AG08396 (cell line): ENCODE measurements at regions not wholly inside any gene's neighbourhood (a gene's known extent, or its start where the extent isn't known, plus 50 kb on each side); places are given as distances from the start of the nearest gene placed in this dataset.
"Not testable (repeated sequence)": the region's sequence is repeated elsewhere in the genome, so short reads cannot be mapped to it uniquely, and the experiment has no call there.

Experiments
- DNase-seq: peaks from one replicate; pipeline ENCODE4 v3.0.0; 2012; ENCODE audit warnings: low spot score, mixed read lengths

DNA sequence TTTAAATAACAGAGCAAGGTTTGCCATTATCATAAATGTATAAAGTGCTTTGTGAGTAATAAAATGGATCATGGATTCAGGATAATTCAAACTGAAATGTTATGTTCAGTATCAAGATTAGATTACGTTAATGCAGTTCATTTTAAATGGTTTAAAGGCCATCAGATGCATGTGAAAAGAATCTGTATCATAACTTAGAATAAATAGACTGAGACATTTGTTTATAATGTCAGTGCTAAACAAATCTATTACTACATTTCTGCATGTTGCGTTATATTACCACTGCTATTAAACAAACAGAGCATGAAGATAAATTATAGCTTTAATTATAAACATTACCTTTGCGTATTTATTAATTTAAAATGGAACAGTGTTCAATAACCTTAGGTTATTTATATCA lies 160.2 kb downstream of the TOX3 start:
- DNase-seq: no peak

GRCh38 chr16:52384378-52384777 lies 162.6 kb downstream of the TOX3 start:
- DNase-seq: no peak

GRCh38 chr16:52383640-52384292 lies 163.2 kb downstream of the TOX3 start:
- DNase-seq: no peak

GRCh38 chr16:52383119-52383518 lies 163.8 kb downstream of the TOX3 start:
- no peak for DNase-seq

- no peak for DNase-seq
Measured at GRCh38 chr16:52379551-52379950, 167.4 kb downstream of the TOX3 start.

DNA sequence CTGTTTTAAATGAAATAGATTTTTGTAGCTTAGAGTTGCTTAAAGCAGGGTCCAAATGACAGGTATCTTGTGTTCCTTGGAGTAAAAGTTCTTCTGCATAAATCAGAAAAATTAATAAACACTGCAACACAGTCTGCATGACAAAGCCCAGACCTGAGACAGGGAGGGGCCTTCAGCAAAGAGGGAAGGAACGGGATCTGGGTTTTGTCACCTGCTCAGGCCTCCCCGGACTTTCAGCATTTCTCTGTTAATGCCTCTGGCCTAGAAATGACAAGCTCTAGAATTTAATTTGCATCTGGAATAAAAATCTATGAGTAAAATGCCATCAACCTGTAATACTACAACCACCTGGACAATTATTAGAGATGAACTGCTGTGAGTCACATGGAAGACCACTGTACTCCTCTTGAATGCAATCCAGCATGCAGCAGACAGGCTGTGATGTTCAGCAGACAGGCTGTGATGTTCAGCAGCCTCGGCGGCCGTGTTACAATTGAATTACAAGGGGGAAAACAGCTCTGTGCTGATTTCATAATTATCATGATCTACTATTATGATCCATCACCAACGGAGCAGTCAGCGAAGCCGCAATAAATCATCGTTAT lies 170.2 kb downstream of the TOX3 start:
- no peak for DNase-seq

GRCh38 chr16:52372313-52372712 lies 174.6 kb downstream of the TOX3 start:
- DNase-seq: no peak

- no peak for DNase-seq
Measured at GRCh38 chr16:52368859-52369258, 178.1 kb downstream of the TOX3 start.

DNA sequence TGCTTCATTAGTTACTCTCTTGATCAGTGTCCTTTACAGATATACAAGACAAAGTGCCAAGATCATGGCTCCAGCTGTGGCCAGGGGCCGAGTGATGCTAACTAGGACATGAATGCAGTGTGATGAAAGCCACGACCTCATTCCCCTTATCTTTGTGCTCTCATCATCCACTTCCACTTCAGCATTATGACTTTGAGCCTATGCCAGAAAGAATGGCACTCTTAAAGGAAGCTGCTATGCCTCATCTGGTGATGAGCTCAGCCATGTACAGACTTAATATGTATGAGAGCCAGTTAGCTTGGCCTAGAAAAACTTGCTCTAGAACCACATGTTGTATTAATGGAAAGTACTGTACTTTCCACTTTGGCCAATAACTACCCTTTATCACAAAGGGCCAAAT lies 179.1 kb downstream of the TOX3 start:
- no peak for DNase-seq

DNA sequence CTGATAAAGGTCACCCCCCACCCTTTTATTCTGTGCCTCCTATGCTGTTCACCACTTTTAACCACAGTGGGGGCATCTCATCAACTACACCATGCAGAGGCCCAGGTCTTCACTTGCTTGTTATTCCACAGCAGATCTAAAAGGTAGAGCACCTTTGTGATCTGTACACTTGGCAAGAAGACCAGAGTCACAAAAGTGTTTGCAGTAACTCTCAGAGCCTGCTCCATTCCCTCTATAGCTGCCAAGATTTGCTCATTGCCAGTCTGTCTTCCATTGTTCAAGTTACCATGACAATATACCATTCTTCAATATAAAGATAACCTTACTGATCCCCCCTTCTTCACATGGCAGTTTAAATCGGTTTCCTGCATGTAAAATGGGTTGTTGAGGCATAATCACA lies 180.0 kb downstream of the TOX3 start:
- DNase-seq: no peak

- no peak for DNase-seq
Measured at GRCh38 chr16:52364500-52364899, 182.4 kb downstream of the TOX3 start.

DNA sequence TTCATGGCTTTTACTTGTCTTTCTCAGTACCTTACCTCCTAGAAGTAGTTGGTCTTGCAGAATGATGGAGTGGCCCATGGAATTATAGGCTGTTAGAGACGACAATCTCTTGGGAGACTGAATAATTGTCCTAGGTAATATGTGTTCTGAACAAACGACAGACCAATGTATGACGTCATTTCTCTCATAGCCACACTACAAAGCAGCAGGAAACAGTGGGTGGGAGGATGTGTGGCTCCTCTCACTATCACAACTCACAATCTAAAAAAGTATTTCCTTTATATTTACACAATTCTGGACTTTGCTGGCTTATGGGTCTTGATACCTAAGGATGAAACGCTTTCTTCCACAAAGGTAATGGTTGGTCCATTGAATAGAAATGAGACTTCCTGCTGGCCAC lies 183.9 kb downstream of the TOX3 start:
- no peak for DNase-seq

DNA sequence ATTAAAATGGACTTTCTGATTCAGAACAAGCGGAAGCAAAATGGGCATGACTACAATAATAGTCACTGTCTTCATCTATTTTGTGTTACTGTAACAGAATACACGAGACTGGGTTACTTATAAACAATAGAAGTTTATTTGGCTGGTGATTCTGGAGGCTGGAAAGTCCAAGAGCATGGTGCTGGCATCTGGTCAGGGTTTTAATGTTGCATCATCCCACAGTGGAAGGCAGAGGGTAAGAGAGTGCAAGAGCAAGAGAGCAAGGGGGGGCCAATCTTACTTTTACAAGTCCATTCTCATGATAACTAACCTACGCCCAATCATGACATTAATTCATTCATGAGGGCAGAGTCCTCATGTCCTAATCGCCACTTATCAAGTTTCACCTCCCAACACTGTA lies 189.2 kb downstream of the TOX3 start:
- DNase-seq: no peak

GRCh38 chr16:52353249-52353648 lies 193.7 kb downstream of the TOX3 start:
- DNase-seq: no peak

- no peak for DNase-seq
Measured at GRCh38 chr16:52351451-52351850, 195.5 kb downstream of the TOX3 start.

DNA sequence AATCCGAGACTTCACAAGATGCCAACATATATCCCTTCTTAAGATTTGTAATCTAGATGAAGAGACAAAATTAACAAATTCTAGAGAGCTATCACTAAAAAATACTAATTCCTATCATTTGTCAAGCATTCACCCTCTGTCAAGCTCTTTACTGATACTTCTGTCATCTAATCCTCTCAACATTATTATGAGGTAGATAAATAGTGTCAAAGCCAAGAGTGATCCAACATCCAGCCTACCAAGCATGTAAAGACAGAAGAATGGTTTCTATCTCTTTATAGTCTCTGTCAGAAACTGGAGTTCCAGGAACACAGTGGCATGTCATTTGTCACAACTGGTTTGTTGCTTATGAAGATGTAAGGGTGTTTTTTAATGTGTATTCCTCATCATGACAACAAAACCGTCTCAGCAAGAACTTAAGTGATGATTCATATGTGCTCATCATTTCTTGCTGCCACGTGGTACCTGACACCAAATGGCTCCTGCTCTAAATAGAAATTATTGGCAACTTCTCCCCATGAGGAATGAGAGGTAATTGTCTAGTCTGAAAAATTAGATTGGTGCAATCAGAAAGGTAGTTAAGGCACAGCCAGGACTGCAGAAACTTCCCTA lies 196.8 kb downstream of the TOX3 start:
- DNase-seq: no peak

GRCh38 chr16:52346709-52347108 lies 200.2 kb downstream of the TOX3 start:
- no peak for DNase-seq

GRCh38 chr16:52333673-52334072 lies 213.3 kb downstream of the TOX3 start:
- DNase-seq: not testable (repeated sequence)

GRCh38 chr16:52320930-52321439 lies 226.0 kb downstream of the TOX3 start:
- DNase-seq: no peak

GRCh38 chr16:52318302-52319009 lies 228.5 kb downstream of the TOX3 start:
- DNase-seq: no peak

DNA sequence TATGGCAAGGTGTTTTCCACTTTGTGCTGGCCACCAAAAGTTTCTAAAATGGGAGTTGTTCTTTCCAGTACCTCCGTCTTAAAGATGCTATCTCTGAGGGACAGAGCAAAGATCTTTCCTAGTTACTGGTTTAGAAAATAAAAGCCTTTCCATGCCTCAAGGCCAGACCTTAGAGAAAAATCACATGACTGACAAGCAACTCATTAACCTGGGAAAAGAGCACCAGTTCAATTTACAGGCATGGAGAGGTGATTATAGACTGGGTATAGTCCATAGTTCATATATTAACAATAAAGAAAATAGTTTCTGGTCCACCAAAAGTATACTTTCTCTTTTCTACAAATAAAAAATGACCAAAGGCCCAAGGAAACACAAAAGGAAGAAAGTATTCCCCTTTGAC lies 230.7 kb downstream of the TOX3 start:
- no peak for DNase-seq

- DNase-seq: no peak
Measured at GRCh38 chr16:52312716-52313115, 234.2 kb downstream of the TOX3 start.
